GM23338 (cell line): ENCODE measurements at regions not wholly inside any gene's neighbourhood (a gene's known extent, or its start where the extent isn't known, plus 50 kb on each side); places are given as distances from the start of the nearest gene placed in this dataset.

Experiments
- CTCF ChIP-seq, 2 experiments: fragments of 200-600 bp in 1 of 2; sonication (generic) in 1 of 2; conservative IDR thresholded peaks; 2 replicates each; pipeline versions ENCODE4 v1.5.1 to v1.6.1; 2016 to 2017; ENCODE audit warnings: antibody characterized with exemption in 2 of 2, low read depth in 2 of 2, mild to moderate bottlenecking in 2 of 2, moderate library complexity in 1 of 2
- ETS1 ChIP-seq: IDR thresholded peaks from 2 replicates; pipeline ENCODE4 v1.6.1; 2016; ENCODE audit warnings: antibody characterized with exemption
- EZH2 ChIP-seq: fragments of 200-600 bp; sonication (generic); IDR thresholded peaks from one replicate; pipeline ENCODE4 v1.8.0; 2017; ENCODE audit warnings: antibody characterized with exemption, mild to moderate bottlenecking, low read depth; ENCODE audit not compliant: unreplicated experiment
- EZH2phosphoT487 ChIP-seq: fragments of 200-600 bp; sonication (generic); IDR thresholded peaks from one replicate; pipeline ENCODE4 v1.8.1; 2018; ENCODE audit warnings: antibody characterized with exemption; ENCODE audit not compliant: unreplicated experiment
- NANOG ChIP-seq: IDR thresholded peaks from 2 replicates; pipeline ENCODE4 v1.6.1; 2016; ENCODE audit warnings: antibody characterized with exemption, borderline replicate concordance
- POLR2AphosphoS5 ChIP-seq: IDR thresholded peaks from 2 replicates; pipeline ENCODE4 v1.6.1; 2016; ENCODE audit warnings: antibody characterized with exemption, low read depth

- TF ChIP-seq NANOG (no peak), CTCF (conservative IDR thresholded peaks at IDR 0.05; ENCODE audit: low read depth in 2 of 2) (no peak), EZH2phosphoT487 (no peak), POLR2AphosphoS5 (no peak), EZH2 (no peak), ETS1 (no peak)
Observed at GRCh38 chr18:42473611-42474010, 518.6 kb downstream of the PIK3C3 start.
